ENCODE measurements at regions not wholly inside any gene's neighbourhood (a gene's known extent, or its start where the extent isn't known, plus 50 kb on each side); places are given as distances from the start of the nearest gene placed in this dataset.

DNA sequence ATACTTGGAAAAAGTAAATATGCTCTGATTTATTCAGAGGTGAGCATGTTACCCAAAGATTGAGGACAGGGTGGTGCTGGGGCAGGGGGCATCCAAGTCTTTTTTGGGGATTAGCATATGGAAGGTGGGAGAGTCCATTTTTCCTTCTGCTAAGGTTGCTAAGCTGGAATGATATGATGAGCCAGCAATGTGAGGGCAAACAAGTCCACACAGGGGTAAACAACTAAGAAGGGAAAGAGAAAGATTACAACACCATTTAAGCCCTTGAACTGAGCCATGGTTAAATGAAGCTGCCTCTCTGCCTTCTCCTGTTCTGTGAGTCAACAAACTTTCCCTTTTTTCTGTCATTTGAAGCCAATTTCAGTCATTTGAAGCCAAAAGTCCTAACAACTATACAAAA lies 89.0 kb downstream of the RPL22L1 start:
- H3K27me3 ChIP-seq, result no peaks in the 10 kb centered on the region
- H3K27ac ChIP-seq, result no peak overlapping the region
- H3K9me3 ChIP-seq, result no peaks in the 10 kb centered on the region
- H3K4me1 ChIP-seq, result no peaks in the 10 kb centered on the region
- H3K36me3 ChIP-seq, result no peaks in the 10 kb centered on the region
- intact Hi-C loops (cut with DNase I; ENCODE audit: low total_unique reads), result no loop called here
- no peak for TF ChIP-seq POLR2AphosphoS5 (IDR thresholded peaks at IDR 0.05)
- TF ChIP-seq POLR2A (IDR thresholded peaks at IDR 0.05), result no peak
- TF ChIP-seq, protein P1, sequence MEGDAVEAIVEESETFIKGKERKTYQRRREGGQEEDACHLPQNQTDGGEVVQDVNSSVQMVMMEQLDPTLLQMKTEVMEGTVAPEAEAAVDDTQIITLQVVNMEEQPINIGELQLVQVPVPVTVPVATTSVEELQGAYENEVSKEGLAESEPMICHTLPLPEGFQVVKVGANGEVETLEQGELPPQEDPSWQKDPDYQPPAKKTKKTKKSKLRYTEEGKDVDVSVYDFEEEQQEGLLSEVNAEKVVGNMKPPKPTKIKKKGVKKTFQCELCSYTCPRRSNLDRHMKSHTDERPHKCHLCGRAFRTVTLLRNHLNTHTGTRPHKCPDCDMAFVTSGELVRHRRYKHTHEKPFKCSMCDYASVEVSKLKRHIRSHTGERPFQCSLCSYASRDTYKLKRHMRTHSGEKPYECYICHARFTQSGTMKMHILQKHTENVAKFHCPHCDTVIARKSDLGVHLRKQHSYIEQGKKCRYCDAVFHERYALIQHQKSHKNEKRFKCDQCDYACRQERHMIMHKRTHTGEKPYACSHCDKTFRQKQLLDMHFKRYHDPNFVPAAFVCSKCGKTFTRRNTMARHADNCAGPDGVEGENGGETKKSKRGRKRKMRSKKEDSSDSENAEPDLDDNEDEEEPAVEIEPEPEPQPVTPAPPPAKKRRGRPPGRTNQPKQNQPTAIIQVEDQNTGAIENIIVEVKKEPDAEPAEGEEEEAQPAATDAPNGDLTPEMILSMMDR (IDR thresholded peaks at IDR 0.05), result no peak
- DNase-seq (ENCODE audit: low spot score in 2 of 2), result no peak
- no peak overlapping the region for H3K4me3 ChIP-seq

DNA sequence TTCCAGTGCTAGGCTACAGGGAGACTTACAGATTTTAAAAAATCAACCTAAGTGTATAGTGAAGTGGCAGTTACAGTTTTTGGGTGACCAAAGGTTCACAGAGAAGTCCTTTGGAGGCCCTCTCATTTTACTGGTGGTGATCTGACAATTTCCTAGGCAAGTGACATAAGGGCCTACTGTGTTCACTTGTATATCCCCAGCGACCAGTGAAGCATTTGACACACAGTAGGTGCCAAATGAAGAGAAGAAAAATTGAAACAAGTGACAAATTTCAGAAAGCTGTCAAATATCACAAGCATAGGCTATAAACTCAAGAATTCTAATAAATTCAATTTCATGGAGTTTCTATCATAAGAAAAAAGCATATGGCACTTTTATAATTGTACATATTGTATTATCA lies 89.5 kb downstream of the RPL22L1 start:
- no peak for DNase-seq (ENCODE audit: low spot score in 2 of 2)
- Histone ChIP-seq H3K4me1 (no peaks in the 10 kb centered on the region), H3K4me3 (no peak overlapping the region), H3K9me3 (no peaks in the 10 kb centered on the region), H3K36me3 (no peaks in the 10 kb centered on the region), H3K27me3 (no peaks in the 10 kb centered on the region), H3K27ac (no peak overlapping the region)
- intact Hi-C loops (cut with DNase I; ENCODE audit: low total_unique reads), result no loop called here
- TF ChIP-seq POLR2AphosphoS5 (IDR thresholded peaks at IDR 0.05) (no peak), POLR2A (IDR thresholded peaks at IDR 0.05) (no peak)
- TF ChIP-seq, protein P1 (IDR thresholded peaks at IDR 0.05), result no peak

DNA sequence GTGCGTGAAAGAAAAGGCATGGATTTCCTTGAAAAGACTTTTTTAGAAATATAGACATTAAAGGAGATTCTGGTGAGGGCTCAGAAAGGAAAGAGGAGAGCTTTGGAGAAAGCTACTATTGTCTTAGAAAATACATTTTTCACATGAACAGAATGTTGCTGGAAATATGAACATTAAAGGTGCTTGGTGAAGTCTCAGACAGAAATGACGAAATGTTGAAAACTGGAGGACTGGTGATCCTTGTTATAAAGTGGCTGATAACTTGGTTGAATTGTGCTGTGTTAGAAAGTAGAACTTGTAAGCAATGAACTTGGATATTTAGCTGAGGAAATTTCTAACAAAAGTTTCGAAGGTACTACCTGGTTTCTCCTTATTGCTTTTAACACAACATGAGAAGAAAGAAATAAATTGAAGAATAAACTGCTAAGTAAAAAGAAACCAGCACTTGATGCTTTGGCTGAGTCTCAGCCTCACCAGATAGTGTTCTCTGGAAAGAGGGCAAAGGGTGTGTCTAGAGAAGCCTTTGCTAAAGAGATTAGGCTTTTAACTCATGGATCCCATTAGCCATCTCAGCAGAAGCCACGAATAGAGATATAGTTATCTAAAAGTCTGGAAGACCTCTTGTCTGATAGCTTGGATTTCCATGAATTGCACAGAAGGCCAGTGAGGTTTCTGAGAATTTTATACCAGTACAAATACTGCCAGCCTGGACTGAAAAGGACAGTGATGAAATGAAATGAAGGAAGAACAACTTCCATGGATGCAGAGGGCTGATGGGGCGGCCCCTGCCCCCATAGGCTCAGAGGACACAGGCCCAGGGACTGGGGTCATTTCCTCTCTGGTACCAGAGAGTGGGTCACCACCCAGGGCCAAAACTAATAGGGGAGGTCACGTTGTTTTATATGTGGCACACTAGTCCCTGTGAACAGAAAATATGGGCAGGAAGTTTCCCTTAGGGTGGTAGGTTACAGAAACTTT lies 91.5 kb downstream of the RPL22L1 start:
- TF ChIP-seq, protein P1 (IDR thresholded peaks at IDR 0.05), result no peak
- no peak for TF ChIP-seq POLR2AphosphoS5 (IDR thresholded peaks at IDR 0.05)
- no peak for TF ChIP-seq POLR2A (IDR thresholded peaks at IDR 0.05)
- Histone ChIP-seq H3K4me3 (no peak overlapping the region), H3K36me3 (no peaks in the 10 kb centered on the region), H3K4me1 (no peaks in the 10 kb centered on the region), H3K9me3 (no peaks in the 10 kb centered on the region), H3K27me3 (no peaks in the 10 kb centered on the region), H3K27ac (no peak overlapping the region)
- intact Hi-C loops (cut with DNase I; ENCODE audit: low total_unique reads), result no loop called here
- no peak for DNase-seq (ENCODE audit: low spot score in 2 of 2)

DNA sequence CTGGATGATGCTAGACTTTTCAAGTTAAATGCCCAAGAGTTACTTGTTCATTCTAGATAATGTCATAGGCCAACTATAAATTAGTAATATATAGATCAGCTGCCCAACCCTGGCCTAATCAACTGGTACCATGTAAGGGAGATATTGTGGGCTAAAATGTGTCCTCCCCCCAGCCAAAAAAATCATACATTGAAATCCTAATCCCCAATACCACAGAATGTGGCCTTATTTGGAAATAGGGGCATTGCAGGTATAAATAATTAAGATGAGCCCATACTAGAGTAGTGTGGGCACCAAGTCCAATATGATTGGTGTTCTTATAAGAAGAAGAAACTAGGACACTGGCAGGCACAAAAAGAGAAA lies 92.5 kb downstream of the RPL22L1 start:
- Histone ChIP-seq H3K9me3 (no peaks in the 10 kb centered on the region), H3K27me3 (no peaks in the 10 kb centered on the region), H3K4me3 (no peak overlapping the region), H3K36me3 (no peaks in the 10 kb centered on the region), H3K4me1 (no peaks in the 10 kb centered on the region), H3K27ac (no peak overlapping the region)
- intact Hi-C loops (cut with DNase I; ENCODE audit: low total_unique reads), result no loop called here
- no peak for DNase-seq (ENCODE audit: low spot score in 2 of 2)
- TF ChIP-seq, protein P1 (IDR thresholded peaks at IDR 0.05), result no peak
- TF ChIP-seq POLR2AphosphoS5 (IDR thresholded peaks at IDR 0.05) (no peak), POLR2A (IDR thresholded peaks at IDR 0.05) (no peak)

DNA sequence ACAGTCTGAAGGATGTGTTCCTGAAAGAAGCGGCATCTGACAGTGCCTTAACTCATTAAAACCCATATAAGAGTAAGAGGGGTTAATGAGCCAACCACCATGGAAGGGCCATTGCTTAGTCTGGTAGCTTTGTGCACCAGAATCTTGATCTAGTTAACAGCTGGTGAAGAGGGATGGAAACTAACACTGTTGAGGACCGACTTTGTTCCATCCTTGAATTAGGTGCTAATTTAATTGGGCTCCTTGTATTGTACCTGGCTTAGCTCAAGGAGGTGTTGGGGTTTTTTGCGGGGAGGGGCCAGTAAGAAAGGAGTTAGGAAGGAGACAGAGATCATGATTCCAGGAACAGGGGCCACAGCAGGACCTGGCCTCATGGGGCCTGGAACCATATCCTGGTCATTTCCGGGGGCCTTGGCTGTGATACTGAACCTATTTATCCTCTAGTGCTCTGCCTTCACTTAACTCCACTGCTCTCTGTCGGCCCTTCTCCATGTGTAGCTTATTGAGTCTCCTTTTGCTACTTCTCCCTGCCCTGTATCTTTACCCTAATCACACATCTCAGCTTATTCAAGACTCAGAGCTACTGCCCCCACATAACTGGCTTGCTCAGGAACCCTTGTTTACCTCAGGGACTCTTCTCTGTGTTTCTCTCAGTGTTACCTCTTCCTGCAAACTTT lies 93.0 kb downstream of the RPL22L1 start:
- H3K36me3 ChIP-seq, result no peaks in the 10 kb centered on the region
- DNase-seq (ENCODE audit: low spot score in 2 of 2), result no peak
- no peak overlapping the region for H3K4me3 ChIP-seq
- intact Hi-C loops (cut with DNase I; ENCODE audit: low total_unique reads), result no loop called here
- no peak overlapping the region for H3K27ac ChIP-seq
- no peaks in the 10 kb centered on the region for H3K4me1 ChIP-seq
- H3K9me3 ChIP-seq, result no peaks in the 10 kb centered on the region
- TF ChIP-seq, protein P1 (IDR thresholded peaks at IDR 0.05), result no peak
- TF ChIP-seq POLR2AphosphoS5 (IDR thresholded peaks at IDR 0.05), result no peak
- no peak for TF ChIP-seq POLR2A (IDR thresholded peaks at IDR 0.05)
- H3K27me3 ChIP-seq, result no peaks in the 10 kb centered on the region

Data from breast epithelium (tissue), 4 donors.